ENCODE measurements at regions not wholly inside any gene's neighbourhood (a gene's known extent, or its start where the extent isn't known, plus 50 kb on each side); places are given as distances from the start of the nearest gene placed in this dataset.

DNA sequence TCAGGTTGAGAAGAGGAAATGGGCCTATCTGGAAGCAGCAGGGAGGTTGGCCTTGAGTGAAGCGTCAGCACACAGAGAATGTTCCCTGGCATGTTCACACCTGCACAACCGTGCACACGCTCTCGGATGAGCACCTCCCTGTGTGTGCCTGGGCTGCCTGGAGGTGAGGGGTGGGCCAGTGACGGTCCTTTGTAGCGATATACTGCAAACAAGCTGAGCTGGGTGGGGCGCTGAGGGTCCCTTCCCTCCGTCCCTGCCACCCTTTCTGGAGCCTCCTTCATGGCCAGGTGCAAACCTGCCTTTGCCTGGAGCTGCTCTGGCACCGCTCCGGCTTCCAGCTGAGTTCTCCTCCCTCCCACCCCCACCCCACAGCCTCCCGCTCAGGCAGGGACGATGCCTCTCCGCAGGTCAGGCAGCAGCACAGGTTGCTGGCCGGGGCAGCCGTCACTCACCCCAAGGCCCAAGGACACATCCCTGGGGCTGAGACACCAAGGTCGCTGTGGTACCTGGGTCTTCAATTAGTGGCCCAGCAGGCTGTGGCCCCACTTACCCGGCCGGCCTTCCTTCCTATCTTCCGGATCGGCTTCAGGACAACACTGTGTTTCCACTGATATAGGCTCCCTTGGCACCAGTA, 111.6 kb downstream of the ERMARD start (continued):
- no peak for TF ChIP-seq ELF4 (CRISPR knock-in tag; IDR thresholded peaks at IDR 0.05; ENCODE audit: low read depth)

DNA sequence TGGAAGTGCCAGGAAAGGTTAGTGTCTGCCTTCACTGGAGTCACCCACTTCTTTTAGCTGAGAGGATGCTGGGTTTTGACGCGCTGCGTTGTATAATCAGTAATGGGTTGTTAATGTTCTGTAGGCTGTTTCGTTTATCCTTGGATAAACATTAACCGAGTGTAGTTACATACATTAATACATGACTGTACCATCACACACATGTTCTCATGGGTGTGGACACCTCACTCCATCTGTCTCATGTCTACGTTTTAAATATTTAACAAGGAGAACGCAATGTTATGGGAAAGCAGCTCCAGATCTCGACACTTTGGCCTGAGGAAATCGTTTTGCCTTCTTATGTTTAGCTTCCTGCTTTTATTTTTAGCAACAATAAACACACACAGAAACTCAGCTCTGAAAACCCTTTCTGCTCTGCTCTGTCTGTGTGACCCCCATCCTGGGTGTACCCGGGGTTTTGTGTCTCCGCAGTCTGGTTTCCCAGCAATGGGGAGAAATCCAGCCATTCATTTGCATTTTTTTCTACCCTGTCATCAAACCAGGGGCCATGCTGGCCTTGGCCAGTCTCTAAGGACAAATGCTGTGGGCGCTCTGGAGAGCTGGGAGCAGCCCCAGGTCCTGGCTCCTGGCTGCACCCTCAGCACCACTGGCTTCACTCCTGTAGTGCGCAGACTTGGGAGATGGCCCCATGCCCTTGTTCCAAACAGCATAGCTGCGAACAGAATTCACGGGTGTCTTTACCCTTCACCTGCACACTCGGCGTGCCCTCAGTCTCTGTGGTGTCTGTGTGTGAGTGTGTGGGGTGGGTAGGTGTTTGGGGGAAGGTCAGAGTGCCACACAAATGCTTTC, 110.8 kb downstream of the ERMARD start:
- no peak for TF ChIP-seq IRF2 (CRISPR knock-in tag; IDR thresholded peaks at IDR 0.05; ENCODE audit: borderline replicate concordance, low read depth)
- no peak for TF ChIP-seq NR2C2 (CRISPR knock-in tag; IDR thresholded peaks at IDR 0.05)
- TF ChIP-seq, protein P1, sequence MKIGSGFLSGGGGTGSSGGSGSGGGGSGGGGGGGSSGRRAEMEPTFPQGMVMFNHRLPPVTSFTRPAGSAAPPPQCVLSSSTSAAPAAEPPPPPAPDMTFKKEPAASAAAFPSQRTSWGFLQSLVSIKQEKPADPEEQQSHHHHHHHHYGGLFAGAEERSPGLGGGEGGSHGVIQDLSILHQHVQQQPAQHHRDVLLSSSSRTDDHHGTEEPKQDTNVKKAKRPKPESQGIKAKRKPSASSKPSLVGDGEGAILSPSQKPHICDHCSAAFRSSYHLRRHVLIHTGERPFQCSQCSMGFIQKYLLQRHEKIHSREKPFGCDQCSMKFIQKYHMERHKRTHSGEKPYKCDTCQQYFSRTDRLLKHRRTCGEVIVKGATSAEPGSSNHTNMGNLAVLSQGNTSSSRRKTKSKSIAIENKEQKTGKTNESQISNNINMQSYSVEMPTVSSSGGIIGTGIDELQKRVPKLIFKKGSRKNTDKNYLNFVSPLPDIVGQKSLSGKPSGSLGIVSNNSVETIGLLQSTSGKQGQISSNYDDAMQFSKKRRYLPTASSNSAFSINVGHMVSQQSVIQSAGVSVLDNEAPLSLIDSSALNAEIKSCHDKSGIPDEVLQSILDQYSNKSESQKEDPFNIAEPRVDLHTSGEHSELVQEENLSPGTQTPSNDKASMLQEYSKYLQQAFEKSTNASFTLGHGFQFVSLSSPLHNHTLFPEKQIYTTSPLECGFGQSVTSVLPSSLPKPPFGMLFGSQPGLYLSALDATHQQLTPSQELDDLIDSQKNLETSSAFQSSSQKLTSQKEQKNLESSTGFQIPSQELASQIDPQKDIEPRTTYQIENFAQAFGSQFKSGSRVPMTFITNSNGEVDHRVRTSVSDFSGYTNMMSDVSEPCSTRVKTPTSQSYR (CRISPR knock-in tag; IDR thresholded peaks at IDR 0.05) = no peak
- no peak for TF ChIP-seq PRRX2 (CRISPR knock-in tag; IDR thresholded peaks at IDR 0.05)
- TF ChIP-seq, protein P2, sequence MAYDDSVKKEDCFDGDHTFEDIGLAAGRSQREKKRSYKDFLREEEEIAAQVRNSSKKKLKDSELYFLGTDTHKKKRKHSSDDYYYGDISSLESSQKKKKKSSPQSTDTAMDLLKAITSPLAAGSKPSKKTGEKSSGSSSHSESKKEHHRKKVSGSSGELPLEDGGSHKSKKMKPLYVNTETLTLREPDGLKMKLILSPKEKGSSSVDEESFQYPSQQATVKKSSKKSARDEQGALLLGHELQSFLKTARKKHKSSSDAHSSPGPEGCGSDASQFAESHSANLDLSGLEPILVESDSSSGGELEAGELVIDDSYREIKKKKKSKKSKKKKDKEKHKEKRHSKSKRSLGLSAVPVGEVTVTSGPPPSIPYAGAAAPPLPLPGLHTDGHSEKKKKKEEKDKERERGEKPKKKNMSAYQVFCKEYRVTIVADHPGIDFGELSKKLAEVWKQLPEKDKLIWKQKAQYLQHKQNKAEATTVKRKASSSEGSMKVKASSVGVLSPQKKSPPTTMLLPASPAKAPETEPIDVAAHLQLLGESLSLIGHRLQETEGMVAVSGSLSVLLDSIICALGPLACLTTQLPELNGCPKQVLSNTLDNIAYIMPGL (CRISPR knock-in tag; IDR thresholded peaks at IDR 0.05) = no peak
- H3K36me3 Mint-ChIP-seq = peaks cover 6% of the 10 kb centered on the region; the same call in 1 of the 2 replicates
- ChIA-PET CTCF (interaction anchor here (0.7 kb wide), 1 partner anchor 30 kb away, joined by 3 read pairs; no protein-coding TSS in a partner anchor), POLR2A (no interaction called here)
- no peak overlapping the region for H3K4me3 Mint-ChIP-seq
- ATAC-seq (no peak), DNase-seq (ENCODE audit: low spot score) (no peak)
- no peaks in the 10 kb centered on the region for H3K27me3 Mint-ChIP-seq (ENCODE audit: low read depth)
- no peak overlapping the region for H3K27ac Mint-ChIP-seq
- no peaks in the 10 kb centered on the region for H3K4me1 Mint-ChIP-seq
- peaks cover 18% of the 10 kb centered on the region for H3K9me3 Mint-ChIP-seq

DNA sequence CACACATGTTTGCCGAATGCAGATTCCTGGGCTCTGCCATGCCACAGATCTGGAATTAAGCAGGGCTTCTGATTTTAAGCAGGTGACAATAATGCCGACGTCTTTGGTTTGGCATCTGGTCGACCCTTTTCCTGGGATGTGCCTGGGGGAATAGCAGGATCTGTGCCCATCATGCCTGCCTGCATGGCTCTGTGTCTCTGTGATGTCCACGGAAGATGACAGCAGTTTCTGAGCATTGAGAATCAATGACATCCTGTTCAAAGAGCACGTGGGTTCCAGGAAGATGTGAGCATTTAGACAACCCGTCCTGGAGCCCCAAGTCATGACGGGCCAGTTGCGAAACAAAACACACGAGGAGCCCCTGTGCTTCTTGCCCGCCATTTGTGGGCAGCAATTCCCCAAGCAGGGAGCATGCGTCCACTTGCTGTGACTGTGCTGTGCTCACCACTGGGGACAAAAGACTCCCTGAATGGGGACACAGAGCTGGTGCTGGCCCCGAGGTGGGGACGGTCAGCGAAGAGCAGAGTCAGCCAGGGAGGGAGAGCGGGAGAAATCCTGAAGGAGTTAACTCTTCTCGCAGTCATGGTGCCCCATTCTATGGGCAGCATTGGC, 110.1 kb downstream of the ERMARD start:
- H3K4me1 Mint-ChIP-seq = no peaks in the 10 kb centered on the region
- H3K27me3 Mint-ChIP-seq (ENCODE audit: low read depth) = no peaks in the 10 kb centered on the region
- H3K9me3 Mint-ChIP-seq = peaks cover 20% of the 10 kb centered on the region
- H3K4me3 Mint-ChIP-seq = no peak overlapping the region
- peaks cover 8% of the 10 kb centered on the region; the same call in 1 of the 2 replicates for H3K36me3 Mint-ChIP-seq
- no peak for TF ChIP-seq JUN (CRISPR knock-in tag; IDR thresholded peaks at IDR 0.05)
- TF ChIP-seq MXD4 (CRISPR knock-in tag; IDR thresholded peaks at IDR 0.05; ENCODE audit: borderline replicate concordance) = no peak
- no peak for TF ChIP-seq FOXP1 (CRISPR knock-in tag; IDR thresholded peaks at IDR 0.05; ENCODE audit: borderline replicate concordance)
- no peak for TF ChIP-seq ATF1 (CRISPR knock-in tag; IDR thresholded peaks at IDR 0.05)
- no peak for TF ChIP-seq PRRX2 (CRISPR knock-in tag; IDR thresholded peaks at IDR 0.05)
- TF ChIP-seq, protein P3, sequence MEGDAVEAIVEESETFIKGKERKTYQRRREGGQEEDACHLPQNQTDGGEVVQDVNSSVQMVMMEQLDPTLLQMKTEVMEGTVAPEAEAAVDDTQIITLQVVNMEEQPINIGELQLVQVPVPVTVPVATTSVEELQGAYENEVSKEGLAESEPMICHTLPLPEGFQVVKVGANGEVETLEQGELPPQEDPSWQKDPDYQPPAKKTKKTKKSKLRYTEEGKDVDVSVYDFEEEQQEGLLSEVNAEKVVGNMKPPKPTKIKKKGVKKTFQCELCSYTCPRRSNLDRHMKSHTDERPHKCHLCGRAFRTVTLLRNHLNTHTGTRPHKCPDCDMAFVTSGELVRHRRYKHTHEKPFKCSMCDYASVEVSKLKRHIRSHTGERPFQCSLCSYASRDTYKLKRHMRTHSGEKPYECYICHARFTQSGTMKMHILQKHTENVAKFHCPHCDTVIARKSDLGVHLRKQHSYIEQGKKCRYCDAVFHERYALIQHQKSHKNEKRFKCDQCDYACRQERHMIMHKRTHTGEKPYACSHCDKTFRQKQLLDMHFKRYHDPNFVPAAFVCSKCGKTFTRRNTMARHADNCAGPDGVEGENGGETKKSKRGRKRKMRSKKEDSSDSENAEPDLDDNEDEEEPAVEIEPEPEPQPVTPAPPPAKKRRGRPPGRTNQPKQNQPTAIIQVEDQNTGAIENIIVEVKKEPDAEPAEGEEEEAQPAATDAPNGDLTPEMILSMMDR (IDR thresholded peaks at IDR 0.05) = no peak
- ChIA-PET POLR2A (no interaction called here), CTCF (interaction anchor here (0.7 kb wide), 1 partner anchor 30 kb away, joined by 3 read pairs; no protein-coding TSS in a partner anchor)
- ATAC-seq = no peak
- DNase-seq (ENCODE audit: low spot score) = no peak
- no peak overlapping the region for H3K27ac Mint-ChIP-seq

Data from WTC11 (cell line).